ENCODE measurements at regions not wholly inside any gene's neighbourhood (a gene's known extent, or its start where the extent isn't known, plus 50 kb on each side); places are given as distances from the start of the nearest gene placed in this dataset.

GRCh38 chr2:157934684-157935377, 58.7 kb upstream of the ACVR1 start:
- no peak overlapping the region for H3K4me2 ChIP-seq (ENCODE audit: low read length)
- H3K79me2 ChIP-seq (ENCODE audit: insufficient read depth, low read length): no peaks in the 10 kb centered on the region
- POLR2A ChIA-PET: no interaction called here
- no peak overlapping the region for H3K9ac ChIP-seq (ENCODE audit: low read length)
- H3K9me3 ChIP-seq (ENCODE audit: control insufficient read depth in 1 of 2, insufficient read depth in 1 of 2, low read depth in 1 of 2, low read length in 2 of 2): no peaks in the 10 kb centered on the region
- no peak overlapping the region for H2AFZ ChIP-seq (ENCODE audit: low read depth, low read length, poor library complexity, severe bottlenecking)
- no peaks in the 10 kb centered on the region for H3K27me3 ChIP-seq (ENCODE audit: insufficient read depth, low read length)
- intact Hi-C loops (cut with micrococcal nuclease): no loop called here
- no peaks in the 10 kb centered on the region for H3K36me3 ChIP-seq (ENCODE audit: control insufficient read depth in 1 of 2, insufficient read depth in 2 of 2, low read length in 2 of 2)
- H3K4me3 ChIP-seq (replicated peaks in 1 of 2; ENCODE audit: low read depth in 1 of 2, low read length in 2 of 2): no peak overlapping the region
- peaks cover 0 to under 1% of the 10 kb centered on the region in 2 experiments; a peak in 3 of 4 replicates for H3K4me1 ChIP-seq (ENCODE audit: control insufficient read depth in 1 of 2, insufficient read depth in 2 of 2, low read length in 2 of 2)
- RAD21 ChIA-PET (ENCODE audit: low non-redundant PET in 1 of 2, low total read pairs in 2 of 2, uncharacterized antibody in 2 of 2, unreplicated experiment in 2 of 2): no interaction called here
- no peak for DNase-seq (ENCODE audit: low read depth, low spot score)
- H4K20me1 ChIP-seq (ENCODE audit: insufficient read depth): no peaks in the 10 kb centered on the region
- H3K27ac ChIP-seq (ENCODE audit: low read depth, low read length): no peak overlapping the region
- no peaks in the 10 kb centered on the region for H3K9me2 ChIP-seq (ENCODE audit: insufficient read depth)
- CTCF ChIA-PET: no interaction called here
- no peak for TF ChIP-seq RAD21 (IDR thresholded peaks at IDR 0.05; ENCODE audit: low read depth)
- no peak for TF ChIP-seq JUND (IDR thresholded peaks at IDR 0.05)
- TF ChIP-seq, protein P1, sequence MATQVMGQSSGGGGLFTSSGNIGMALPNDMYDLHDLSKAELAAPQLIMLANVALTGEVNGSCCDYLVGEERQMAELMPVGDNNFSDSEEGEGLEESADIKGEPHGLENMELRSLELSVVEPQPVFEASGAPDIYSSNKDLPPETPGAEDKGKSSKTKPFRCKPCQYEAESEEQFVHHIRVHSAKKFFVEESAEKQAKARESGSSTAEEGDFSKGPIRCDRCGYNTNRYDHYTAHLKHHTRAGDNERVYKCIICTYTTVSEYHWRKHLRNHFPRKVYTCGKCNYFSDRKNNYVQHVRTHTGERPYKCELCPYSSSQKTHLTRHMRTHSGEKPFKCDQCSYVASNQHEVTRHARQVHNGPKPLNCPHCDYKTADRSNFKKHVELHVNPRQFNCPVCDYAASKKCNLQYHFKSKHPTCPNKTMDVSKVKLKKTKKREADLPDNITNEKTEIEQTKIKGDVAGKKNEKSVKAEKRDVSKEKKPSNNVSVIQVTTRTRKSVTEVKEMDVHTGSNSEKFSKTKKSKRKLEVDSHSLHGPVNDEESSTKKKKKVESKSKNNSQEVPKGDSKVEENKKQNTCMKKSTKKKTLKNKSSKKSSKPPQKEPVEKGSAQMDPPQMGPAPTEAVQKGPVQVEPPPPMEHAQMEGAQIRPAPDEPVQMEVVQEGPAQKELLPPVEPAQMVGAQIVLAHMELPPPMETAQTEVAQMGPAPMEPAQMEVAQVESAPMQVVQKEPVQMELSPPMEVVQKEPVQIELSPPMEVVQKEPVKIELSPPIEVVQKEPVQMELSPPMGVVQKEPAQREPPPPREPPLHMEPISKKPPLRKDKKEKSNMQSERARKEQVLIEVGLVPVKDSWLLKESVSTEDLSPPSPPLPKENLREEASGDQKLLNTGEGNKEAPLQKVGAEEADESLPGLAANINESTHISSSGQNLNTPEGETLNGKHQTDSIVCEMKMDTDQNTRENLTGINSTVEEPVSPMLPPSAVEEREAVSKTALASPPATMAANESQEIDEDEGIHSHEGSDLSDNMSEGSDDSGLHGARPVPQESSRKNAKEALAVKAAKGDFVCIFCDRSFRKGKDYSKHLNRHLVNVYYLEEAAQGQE (IDR thresholded peaks at IDR 0.05; ENCODE audit: low read depth): no peak
- TF ChIP-seq, protein P2, sequence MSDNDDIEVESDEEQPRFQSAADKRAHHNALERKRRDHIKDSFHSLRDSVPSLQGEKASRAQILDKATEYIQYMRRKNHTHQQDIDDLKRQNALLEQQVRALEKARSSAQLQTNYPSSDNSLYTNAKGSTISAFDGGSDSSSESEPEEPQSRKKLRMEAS (IDR thresholded peaks at IDR 0.05): no peak
- no peak for TF ChIP-seq POLR2AphosphoS5 (IDR thresholded peaks at IDR 0.05; ENCODE audit: low read depth, low read length)
- no peak for TF ChIP-seq CBX3 (IDR thresholded peaks at IDR 0.05; ENCODE audit: low read depth)
- TF ChIP-seq SP1 (IDR thresholded peaks at IDR 0.05; ENCODE audit: low read depth): no peak
- TF ChIP-seq, protein P3, sequence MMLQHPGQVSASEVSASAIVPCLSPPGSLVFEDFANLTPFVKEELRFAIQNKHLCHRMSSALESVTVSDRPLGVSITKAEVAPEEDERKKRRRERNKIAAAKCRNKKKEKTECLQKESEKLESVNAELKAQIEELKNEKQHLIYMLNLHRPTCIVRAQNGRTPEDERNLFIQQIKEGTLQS (IDR thresholded peaks at IDR 0.05): no peak
- no TSS peak for BruUV-seq (replicated peaks)
- no peak for ATAC-seq
